H1 (cell line): ENCODE measurements at regions not wholly inside any gene's neighbourhood (a gene's known extent, or its start where the extent isn't known, plus 50 kb on each side); places are given as distances from the start of the nearest gene placed in this dataset.

Experiments used
- CBX5 ChIP-seq: fragments of 300-800, 300-1000 bp; sonication (generic); IDR thresholded peaks from 2 replicates; pipeline ENCODE4 v1.7.1; 2016; ENCODE audit warnings: antibody characterized with exemption, low read length, low read depth
- EZH2 ChIP-seq: fragments of 200-600 bp; sonication (generic); IDR thresholded peaks from 2 replicates; pipeline ENCODE4 v1.7.1; 2012; ENCODE audit warnings: low read depth, mild to moderate bottlenecking, moderate library complexity, low read length, inconsistent platforms; ENCODE audit not compliant: severe bottlenecking
- HDAC2 ChIP-seq, 2 experiments: fragments of 300-600 bp in 1 of 2; sonication (generic) in 1 of 2; IDR thresholded peaks; 2 replicates each; pipeline ENCODE4 v1.6.1; 2011 to 2012; ENCODE audit warnings: low read depth in 2 of 2, low read length in 2 of 2, mild to moderate bottlenecking in 2 of 2, moderate library complexity in 2 of 2, borderline replicate concordance in 1 of 2, inconsistent platforms in 1 of 2
- KDM1A ChIP-seq: fragments of 200-600, 300-600 bp; sonication (generic); IDR thresholded peaks from 2 replicates; pipeline ENCODE4 v1.7.1; 2016; ENCODE audit warnings: mild to moderate bottlenecking, low read length, borderline replicate concordance
- MAFK ChIP-seq: IDR thresholded peaks from 2 replicates; pipeline ENCODE4 v1.6.1; 2012; ENCODE audit warnings: low read depth, mild to moderate bottlenecking, improper control_type of control experiment, low read length
- POLR2AphosphoS5 ChIP-seq: IDR thresholded peaks from 2 replicates; pipeline ENCODE4 v1.6.1; 2011; ENCODE audit warnings: low read depth, low read length
- SAP30 ChIP-seq: fragments of 300-600 bp; sonication (generic); IDR thresholded peaks from 2 replicates; pipeline ENCODE4 v1.7.1; 2012; ENCODE audit warnings: low read length, moderate library complexity, mild to moderate bottlenecking, inconsistent platforms; ENCODE audit not compliant: insufficient read depth, insufficient replicate concordance
- TAF7 ChIP-seq: optimal IDR thresholded peaks from 2 replicates; pipeline ENCODE3; 2011; ENCODE audit warnings: low read depth, mild to moderate bottlenecking, inconsistent platforms, low read length, moderate library complexity, borderline replicate concordance

- TF ChIP-seq KDM1A = no peak
- no peak for TF ChIP-seq SAP30
- no peak for TF ChIP-seq CBX5
- no peak for TF ChIP-seq TAF7
- TF ChIP-seq HDAC2 (IDR thresholded peaks at IDR 0.05; ENCODE audit: borderline replicate concordance in 1 of 2, low read depth in 2 of 2, low read length in 2 of 2) = no peak
- no peak for TF ChIP-seq EZH2
- TF ChIP-seq MAFK = no peak
- TF ChIP-seq POLR2AphosphoS5 = no peak
Observed at GRCh38 chr16:26546573-26546972, 520.2 kb upstream of the C16orf82 start (continued).
